ENCODE measurements at regions not wholly inside any gene's neighbourhood (a gene's known extent, or its start where the extent isn't known, plus 50 kb on each side); places are given as distances from the start of the nearest gene placed in this dataset.
A peak's percentile ranks its signal among the peaks of the same experiment; 100 is the strongest.

DNA sequence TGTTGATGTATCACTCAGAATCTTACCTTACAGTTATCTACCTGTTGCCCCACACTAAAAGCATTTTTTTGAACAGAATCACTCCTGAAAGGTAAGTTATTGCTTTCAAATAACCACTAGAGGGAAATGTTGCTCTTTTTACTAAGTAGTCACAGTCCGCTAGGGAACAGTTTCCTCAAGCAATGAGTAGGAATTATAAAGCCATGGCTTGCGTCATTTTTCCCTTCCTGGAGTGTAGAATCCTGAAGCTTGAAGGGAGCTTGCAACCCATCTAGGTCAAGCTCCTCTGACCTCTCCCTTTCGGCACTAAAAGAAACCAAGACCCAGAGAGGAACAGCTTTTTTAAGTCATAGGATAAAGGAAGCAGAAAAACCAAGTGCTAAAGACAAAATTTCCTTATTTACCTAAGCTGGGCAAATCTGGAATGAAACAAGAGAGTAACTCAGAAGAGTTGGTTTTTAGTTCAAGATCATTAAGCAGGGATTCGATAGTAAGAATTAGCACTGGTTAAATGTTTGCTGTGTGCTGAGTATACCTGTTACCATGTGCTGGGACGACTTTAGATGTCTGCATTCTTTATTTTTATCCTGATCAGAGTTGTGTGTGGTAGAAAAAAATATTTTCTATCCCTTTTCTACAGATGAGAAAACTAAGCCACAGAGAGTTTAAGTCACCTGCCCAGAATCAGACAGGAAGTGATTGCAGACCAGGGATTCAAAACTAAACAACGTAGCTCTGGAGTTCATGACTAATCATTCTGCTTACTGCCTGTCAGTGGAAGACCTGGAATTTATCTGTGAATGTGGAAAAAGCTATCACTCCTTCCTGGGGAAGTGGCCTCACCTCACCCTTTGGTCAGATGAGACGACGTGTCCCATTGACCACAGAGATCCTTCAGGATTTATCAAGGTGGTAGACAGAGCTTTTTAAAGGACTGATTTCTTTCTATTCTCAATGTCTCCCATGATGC lies 631.5 kb downstream of the RAB28 start:
- TF ChIP-seq ZNF224 (CRISPR knock-in tag; IDR thresholded peaks at IDR 0.05) (no peak), ZNF165 (CRISPR knock-in tag; IDR thresholded peaks at IDR 0.05; ENCODE audit: borderline replicate concordance) (no peak), ZBTB1 (CRISPR knock-in tag; IDR thresholded peaks at IDR 0.05; ENCODE audit: borderline replicate concordance, low read depth) (no peak), EGR1 (conservative IDR thresholded peaks at IDR 0.05) (no peak), FOXM1 (IDR thresholded peaks at IDR 0.05; ENCODE audit: low read depth) (no peak), FOXM1 (CRISPR knock-in tag; IDR thresholded peaks at IDR 0.05; ENCODE audit: low read depth) (no peak), JUN (IDR thresholded peaks at IDR 0.05; ENCODE audit: borderline replicate concordance, low read depth, low read length) (no peak), JUN (CRISPR knock-in tag; IDR thresholded peaks at IDR 0.05; ENCODE audit: borderline replicate concordance) (no peak), TAF1 (IDR thresholded peaks at IDR 0.05; ENCODE audit: control insufficient read depth, extremely low read depth, insufficient read depth, low read length, severe bottlenecking) (no peak), TOE1 (IDR thresholded peaks at IDR 0.05; ENCODE audit: borderline replicate concordance) (no peak), TOE1 (CRISPR knock-in tag; IDR thresholded peaks at IDR 0.05; ENCODE audit: borderline replicate concordance, low read depth) (no peak), SRF (CRISPR knock-in tag; IDR thresholded peaks at IDR 0.05) (no peak)
- TF ChIP-seq, protein P1, sequence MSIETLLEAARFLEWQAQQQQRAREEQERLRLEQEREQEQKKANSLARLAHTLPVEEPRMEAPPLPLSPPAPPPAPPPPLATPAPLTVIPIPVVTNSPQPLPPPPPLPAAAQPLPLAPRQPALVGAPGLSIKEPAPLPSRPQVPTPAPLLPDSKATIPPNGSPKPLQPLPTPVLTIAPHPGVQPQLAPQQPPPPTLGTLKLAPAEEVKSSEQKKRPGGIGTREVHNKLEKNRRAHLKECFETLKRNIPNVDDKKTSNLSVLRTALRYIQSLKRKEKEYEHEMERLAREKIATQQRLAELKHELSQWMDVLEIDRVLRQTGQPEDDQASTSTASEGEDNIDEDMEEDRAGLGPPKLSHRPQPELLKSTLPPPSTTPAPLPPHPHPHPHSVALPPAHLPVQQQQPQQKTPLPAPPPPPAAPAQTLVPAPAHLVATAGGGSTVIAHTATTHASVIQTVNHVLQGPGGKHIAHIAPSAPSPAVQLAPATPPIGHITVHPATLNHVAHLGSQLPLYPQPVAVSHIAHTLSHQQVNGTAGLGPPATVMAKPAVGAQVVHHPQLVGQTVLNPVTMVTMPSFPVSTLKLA (conservative IDR thresholded peaks at IDR 0.05): no peak
- TF ChIP-seq, protein P2, sequence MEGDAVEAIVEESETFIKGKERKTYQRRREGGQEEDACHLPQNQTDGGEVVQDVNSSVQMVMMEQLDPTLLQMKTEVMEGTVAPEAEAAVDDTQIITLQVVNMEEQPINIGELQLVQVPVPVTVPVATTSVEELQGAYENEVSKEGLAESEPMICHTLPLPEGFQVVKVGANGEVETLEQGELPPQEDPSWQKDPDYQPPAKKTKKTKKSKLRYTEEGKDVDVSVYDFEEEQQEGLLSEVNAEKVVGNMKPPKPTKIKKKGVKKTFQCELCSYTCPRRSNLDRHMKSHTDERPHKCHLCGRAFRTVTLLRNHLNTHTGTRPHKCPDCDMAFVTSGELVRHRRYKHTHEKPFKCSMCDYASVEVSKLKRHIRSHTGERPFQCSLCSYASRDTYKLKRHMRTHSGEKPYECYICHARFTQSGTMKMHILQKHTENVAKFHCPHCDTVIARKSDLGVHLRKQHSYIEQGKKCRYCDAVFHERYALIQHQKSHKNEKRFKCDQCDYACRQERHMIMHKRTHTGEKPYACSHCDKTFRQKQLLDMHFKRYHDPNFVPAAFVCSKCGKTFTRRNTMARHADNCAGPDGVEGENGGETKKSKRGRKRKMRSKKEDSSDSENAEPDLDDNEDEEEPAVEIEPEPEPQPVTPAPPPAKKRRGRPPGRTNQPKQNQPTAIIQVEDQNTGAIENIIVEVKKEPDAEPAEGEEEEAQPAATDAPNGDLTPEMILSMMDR (IDR thresholded peaks at IDR 0.05 in 2 of 3, conservative IDR thresholded peaks at IDR 0.05 in 1 of 3; ENCODE audit: insufficient read depth in 2 of 3, low read depth in 1 of 3, low read length in 3 of 3): peak; percentile 33 to 63 (median 40); a peak in 4 of 6 replicates
- TF ChIP-seq, protein P3, sequence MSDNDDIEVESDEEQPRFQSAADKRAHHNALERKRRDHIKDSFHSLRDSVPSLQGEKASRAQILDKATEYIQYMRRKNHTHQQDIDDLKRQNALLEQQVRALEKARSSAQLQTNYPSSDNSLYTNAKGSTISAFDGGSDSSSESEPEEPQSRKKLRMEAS (CRISPR knock-in tag; IDR thresholded peaks at IDR 0.05): no peak
- TF ChIP-seq, protein P4, sequence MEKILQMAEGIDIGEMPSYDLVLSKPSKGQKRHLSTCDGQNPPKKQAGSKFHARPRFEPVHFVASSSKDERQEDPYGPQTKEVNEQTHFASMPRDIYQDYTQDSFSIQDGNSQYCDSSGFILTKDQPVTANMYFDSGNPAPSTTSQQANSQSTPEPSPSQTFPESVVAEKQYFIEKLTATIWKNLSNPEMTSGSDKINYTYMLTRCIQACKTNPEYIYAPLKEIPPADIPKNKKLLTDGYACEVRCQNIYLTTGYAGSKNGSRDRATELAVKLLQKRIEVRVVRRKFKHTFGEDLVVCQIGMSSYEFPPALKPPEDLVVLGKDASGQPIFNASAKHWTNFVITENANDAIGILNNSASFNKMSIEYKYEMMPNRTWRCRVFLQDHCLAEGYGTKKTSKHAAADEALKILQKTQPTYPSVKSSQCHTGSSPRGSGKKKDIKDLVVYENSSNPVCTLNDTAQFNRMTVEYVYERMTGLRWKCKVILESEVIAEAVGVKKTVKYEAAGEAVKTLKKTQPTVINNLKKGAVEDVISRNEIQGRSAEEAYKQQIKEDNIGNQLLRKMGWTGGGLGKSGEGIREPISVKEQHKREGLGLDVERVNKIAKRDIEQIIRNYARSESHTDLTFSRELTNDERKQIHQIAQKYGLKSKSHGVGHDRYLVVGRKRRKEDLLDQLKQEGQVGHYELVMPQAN (IDR thresholded peaks at IDR 0.05; ENCODE audit: borderline replicate concordance): no peak

Data from K562 (cell line).